ENCODE measurements at regions not wholly inside any gene's neighbourhood (a gene's known extent, or its start where the extent isn't known, plus 50 kb on each side); places are given as distances from the start of the nearest gene placed in this dataset.
"Not testable (repeated sequence)": the region's sequence is repeated elsewhere in the genome, so short reads cannot be mapped to it uniquely, and the experiment has no call there.

GRCh38 chr6:60867548-60867947 is 1418.5 kb downstream of the KHDRBS2 start:
- H3K4ac ChIP-seq (ENCODE audit: low read depth in 1 of 2, low read length in 2 of 2), result no peak overlapping the region
- H3K79me1 ChIP-seq (replicated peaks; ENCODE audit: low read length, poor library complexity, severe bottlenecking), result no peaks in the 10 kb centered on the region
- H2BK15ac ChIP-seq (ENCODE audit: low read depth, poor library complexity, severe bottlenecking), result no peak overlapping the region
- H3K23ac ChIP-seq (ENCODE audit: low read length in 2 of 2), result no peak overlapping the region
- H3K4me2 ChIP-seq (ENCODE audit: low read length, poor library complexity, severe bottlenecking), result no peak overlapping the region
- no peak for DNase-seq
- H2AFZ ChIP-seq (ENCODE audit: low read depth, low read length), result no peak overlapping the region
- H3K27me3 ChIP-seq (ENCODE audit: control insufficient read depth in 1 of 2, insufficient read depth in 1 of 2, low read length in 2 of 2), result no peaks in the 10 kb centered on the region
- H3K27ac ChIP-seq (ENCODE audit: low read length, poor library complexity, severe bottlenecking), result no peak overlapping the region
- no peak overlapping the region for H2BK12ac ChIP-seq (ENCODE audit: low read length in 2 of 2)
- H4K8ac ChIP-seq (ENCODE audit: low read length), result no peak overlapping the region
- no peak overlapping the region for H2BK120ac ChIP-seq (ENCODE audit: low read depth, low read length)
- no peaks in the 10 kb centered on the region for H3K36me3 ChIP-seq (ENCODE audit: control insufficient read depth in 1 of 2, insufficient read depth in 2 of 2, low read depth in 1 of 2, low read length in 2 of 2)
- no peak overlapping the region for H3K14ac ChIP-seq (ENCODE audit: low read length in 2 of 2)
- H4K91ac ChIP-seq (ENCODE audit: low read length), result no peak overlapping the region
- no peaks in the 10 kb centered on the region for H3K4me1 ChIP-seq (ENCODE audit: control insufficient read depth, insufficient read depth, low read depth, low read length)
- H3K9ac ChIP-seq (ENCODE audit: low read length), result no peak overlapping the region
- H2AK5ac ChIP-seq (ENCODE audit: low read length, severe bottlenecking), result no peak overlapping the region
- peaks cover 5% of the 10 kb centered on the region for H3K9me3 ChIP-seq (ENCODE audit: control insufficient read depth, low read length)
- no peak overlapping the region for H3K18ac ChIP-seq (ENCODE audit: low read depth in 1 of 2, low read length in 2 of 2)
- H2BK5ac ChIP-seq (ENCODE audit: low read depth, low read length, poor library complexity, severe bottlenecking), result no peak overlapping the region
- no peak overlapping the region for H3K4me3 ChIP-seq (ENCODE audit: insufficient read depth in 1 of 2, low read depth in 1 of 2, low read length in 2 of 2)

- not testable (repeated sequence) for H3K4me1 ChIP-seq (ENCODE audit: control insufficient read depth, insufficient read depth, low read depth, low read length); H2BK15ac ChIP-seq (ENCODE audit: low read depth, poor library complexity, severe bottlenecking); H4K91ac ChIP-seq (ENCODE audit: low read length); H2BK5ac ChIP-seq (ENCODE audit: low read depth, low read length, poor library complexity, severe bottlenecking); H3K23ac ChIP-seq (ENCODE audit: low read length in 2 of 2); H2BK120ac ChIP-seq (ENCODE audit: low read depth, low read length); H2AK5ac ChIP-seq (ENCODE audit: low read length, severe bottlenecking); H3K4ac ChIP-seq (ENCODE audit: low read depth in 1 of 2, low read length in 2 of 2); H3K79me1 ChIP-seq (replicated peaks; ENCODE audit: low read length, poor library complexity, severe bottlenecking); H3K27ac ChIP-seq (ENCODE audit: low read length, poor library complexity, severe bottlenecking); DNase-seq; H3K14ac ChIP-seq (ENCODE audit: low read length in 2 of 2); H2BK12ac ChIP-seq (ENCODE audit: low read length in 2 of 2); H3K9me3 ChIP-seq (ENCODE audit: control insufficient read depth, low read length); H3K18ac ChIP-seq (ENCODE audit: low read depth in 1 of 2, low read length in 2 of 2); H3K36me3 ChIP-seq (ENCODE audit: control insufficient read depth in 1 of 2, insufficient read depth in 2 of 2, low read depth in 1 of 2, low read length in 2 of 2); H2AFZ ChIP-seq (ENCODE audit: low read depth, low read length); H4K8ac ChIP-seq (ENCODE audit: low read length); H3K4me3 ChIP-seq (ENCODE audit: insufficient read depth in 1 of 2, low read depth in 1 of 2, low read length in 2 of 2); H3K4me2 ChIP-seq (ENCODE audit: low read length, poor library complexity, severe bottlenecking); H3K9ac ChIP-seq (ENCODE audit: low read length); H3K27me3 ChIP-seq (ENCODE audit: control insufficient read depth in 1 of 2, insufficient read depth in 1 of 2, low read length in 2 of 2)
- 11% methylated on average over 1 of the region's 3 CpGs for WGBS
Observed at GRCh38 chr6:60843175-60843982, 1442.6 kb downstream of the KHDRBS2 start.

- H2BK12ac ChIP-seq (ENCODE audit: low read length in 2 of 2); H3K27me3 ChIP-seq (ENCODE audit: control insufficient read depth in 1 of 2, insufficient read depth in 1 of 2, low read length in 2 of 2); H2BK15ac ChIP-seq (ENCODE audit: low read depth, poor library complexity, severe bottlenecking); H2AFZ ChIP-seq (ENCODE audit: low read depth, low read length); H3K4me3 ChIP-seq (ENCODE audit: insufficient read depth in 1 of 2, low read depth in 1 of 2, low read length in 2 of 2); H2BK120ac ChIP-seq (ENCODE audit: low read depth, low read length); H3K79me1 ChIP-seq (replicated peaks; ENCODE audit: low read length, poor library complexity, severe bottlenecking); H3K18ac ChIP-seq (ENCODE audit: low read depth in 1 of 2, low read length in 2 of 2); H3K9me3 ChIP-seq (ENCODE audit: control insufficient read depth, low read length); H4K8ac ChIP-seq (ENCODE audit: low read length); H3K4ac ChIP-seq (ENCODE audit: low read depth in 1 of 2, low read length in 2 of 2); H3K36me3 ChIP-seq (ENCODE audit: control insufficient read depth in 1 of 2, insufficient read depth in 2 of 2, low read depth in 1 of 2, low read length in 2 of 2); H3K4me2 ChIP-seq (ENCODE audit: low read length, poor library complexity, severe bottlenecking); H3K9ac ChIP-seq (ENCODE audit: low read length); H3K23ac ChIP-seq (ENCODE audit: low read length in 2 of 2); H2BK5ac ChIP-seq (ENCODE audit: low read depth, low read length, poor library complexity, severe bottlenecking); H3K14ac ChIP-seq (ENCODE audit: low read length in 2 of 2); H3K27ac ChIP-seq (ENCODE audit: low read length, poor library complexity, severe bottlenecking); H3K4me1 ChIP-seq (ENCODE audit: control insufficient read depth, insufficient read depth, low read depth, low read length); H2AK5ac ChIP-seq (ENCODE audit: low read length, severe bottlenecking); H4K91ac ChIP-seq (ENCODE audit: low read length): not testable (repeated sequence)
- WGBS, result 14% methylated on average over 2 of the region's 4 CpGs
- peak; percentile 1 for DNase-seq
Observed at GRCh38 chr6:60830726-60831125, 1455.3 kb downstream of the KHDRBS2 start.

- not testable (repeated sequence) for H4K91ac ChIP-seq (ENCODE audit: low read length); H3K18ac ChIP-seq (ENCODE audit: low read depth in 1 of 2, low read length in 2 of 2); H3K4me2 ChIP-seq (ENCODE audit: low read length, poor library complexity, severe bottlenecking); H3K27ac ChIP-seq (ENCODE audit: low read length, poor library complexity, severe bottlenecking); H3K4me1 ChIP-seq (ENCODE audit: control insufficient read depth, insufficient read depth, low read depth, low read length); H2BK12ac ChIP-seq (ENCODE audit: low read length in 2 of 2); H3K9me3 ChIP-seq (ENCODE audit: control insufficient read depth, low read length); H3K14ac ChIP-seq (ENCODE audit: low read length in 2 of 2); DNase-seq; H2BK5ac ChIP-seq (ENCODE audit: low read depth, low read length, poor library complexity, severe bottlenecking); H3K79me1 ChIP-seq (replicated peaks; ENCODE audit: low read length, poor library complexity, severe bottlenecking); H2BK120ac ChIP-seq (ENCODE audit: low read depth, low read length); H2AFZ ChIP-seq (ENCODE audit: low read depth, low read length); H3K4me3 ChIP-seq (ENCODE audit: insufficient read depth in 1 of 2, low read depth in 1 of 2, low read length in 2 of 2); H2AK5ac ChIP-seq (ENCODE audit: low read length, severe bottlenecking); H3K9ac ChIP-seq (ENCODE audit: low read length); H2BK15ac ChIP-seq (ENCODE audit: low read depth, poor library complexity, severe bottlenecking); H4K8ac ChIP-seq (ENCODE audit: low read length); H3K27me3 ChIP-seq (ENCODE audit: control insufficient read depth in 1 of 2, insufficient read depth in 1 of 2, low read length in 2 of 2); H3K4ac ChIP-seq (ENCODE audit: low read depth in 1 of 2, low read length in 2 of 2); H3K36me3 ChIP-seq (ENCODE audit: control insufficient read depth in 1 of 2, insufficient read depth in 2 of 2, low read depth in 1 of 2, low read length in 2 of 2); H3K23ac ChIP-seq (ENCODE audit: low read length in 2 of 2)
Observed at GRCh38 chr6:60822597-60822996, 1463.4 kb downstream of the KHDRBS2 start.

Measured in mesenchymal stem cell (in vitro differentiated cells and primary cell).